Cardiac muscle cell (in vitro differentiated cells and primary cell): ENCODE measurements at regions not wholly inside any gene's neighbourhood (a gene's known extent, or its start where the extent isn't known, plus 50 kb on each side); places are given as distances from the start of the nearest gene placed in this dataset.
A peak's percentile ranks its signal among the peaks of the same experiment; 100 is the strongest.

ENCODE experiments used
- DNase-seq, 2 donors: peaks; one replicate each; pipeline versions ENCODE4 v3.0.0 to v3.0.0-alpha.2; 2010 to 2017; ENCODE audit warnings: low read depth in 1 of 2, low spot score in 1 of 2
- H3K27ac ChIP-seq: fragments of 200-600 bp; sonication (generic); 2 replicates; pipeline ENCODE4 v1.5.1; 2016
- H3K27me3 ChIP-seq: fragments of 200-600 bp; sonication (generic); 2 replicates; pipeline ENCODE4 v1.6.0; 2016; ENCODE audit warnings: control low read depth
- H3K36me3 ChIP-seq: fragments of 200-600 bp; sonication (generic); 2 replicates; pipeline ENCODE4 v1.5.1; 2016; ENCODE audit warnings: control low read depth
- H3K4me1 ChIP-seq: fragments of 200-600 bp; sonication (generic); 2 replicates; pipeline ENCODE4 v1.8.1; 2017; ENCODE audit warnings: low read depth, mild to moderate bottlenecking, mixed run types
- H3K4me3 ChIP-seq: fragments of 200-600 bp; sonication (generic); 2 replicates; pipeline ENCODE4 v1.5.1; 2016; ENCODE audit warnings: mild to moderate bottlenecking
- H3K9me3 ChIP-seq: fragments of 200-600 bp; sonication (generic); 2 replicates; pipeline ENCODE4 v1.5.1; 2017; ENCODE audit warnings: low read depth, mild to moderate bottlenecking, control low read depth
- TF ChIP-seq, protein P1 (sequence below): IDR thresholded peaks from 2 replicates; pipeline ENCODE4 v1.5.1; 2012; ENCODE audit warnings: low read depth, mild to moderate bottlenecking, low read length

GRCh38 chr10:76665029-76665428 lies 972.6 kb downstream of the KCNMA1 start:
- Histone ChIP-seq H3K4me1 (no peaks in the 10 kb centered on the region), H3K4me3 (no peak overlapping the region), H3K27ac (no peak overlapping the region), H3K27me3 (no peaks in the 10 kb centered on the region), H3K9me3 (no peaks in the 10 kb centered on the region), H3K36me3 (no peaks in the 10 kb centered on the region)
- no peak for DNase-seq
- TF ChIP-seq, protein P1, sequence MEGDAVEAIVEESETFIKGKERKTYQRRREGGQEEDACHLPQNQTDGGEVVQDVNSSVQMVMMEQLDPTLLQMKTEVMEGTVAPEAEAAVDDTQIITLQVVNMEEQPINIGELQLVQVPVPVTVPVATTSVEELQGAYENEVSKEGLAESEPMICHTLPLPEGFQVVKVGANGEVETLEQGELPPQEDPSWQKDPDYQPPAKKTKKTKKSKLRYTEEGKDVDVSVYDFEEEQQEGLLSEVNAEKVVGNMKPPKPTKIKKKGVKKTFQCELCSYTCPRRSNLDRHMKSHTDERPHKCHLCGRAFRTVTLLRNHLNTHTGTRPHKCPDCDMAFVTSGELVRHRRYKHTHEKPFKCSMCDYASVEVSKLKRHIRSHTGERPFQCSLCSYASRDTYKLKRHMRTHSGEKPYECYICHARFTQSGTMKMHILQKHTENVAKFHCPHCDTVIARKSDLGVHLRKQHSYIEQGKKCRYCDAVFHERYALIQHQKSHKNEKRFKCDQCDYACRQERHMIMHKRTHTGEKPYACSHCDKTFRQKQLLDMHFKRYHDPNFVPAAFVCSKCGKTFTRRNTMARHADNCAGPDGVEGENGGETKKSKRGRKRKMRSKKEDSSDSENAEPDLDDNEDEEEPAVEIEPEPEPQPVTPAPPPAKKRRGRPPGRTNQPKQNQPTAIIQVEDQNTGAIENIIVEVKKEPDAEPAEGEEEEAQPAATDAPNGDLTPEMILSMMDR: no peak

DNA sequence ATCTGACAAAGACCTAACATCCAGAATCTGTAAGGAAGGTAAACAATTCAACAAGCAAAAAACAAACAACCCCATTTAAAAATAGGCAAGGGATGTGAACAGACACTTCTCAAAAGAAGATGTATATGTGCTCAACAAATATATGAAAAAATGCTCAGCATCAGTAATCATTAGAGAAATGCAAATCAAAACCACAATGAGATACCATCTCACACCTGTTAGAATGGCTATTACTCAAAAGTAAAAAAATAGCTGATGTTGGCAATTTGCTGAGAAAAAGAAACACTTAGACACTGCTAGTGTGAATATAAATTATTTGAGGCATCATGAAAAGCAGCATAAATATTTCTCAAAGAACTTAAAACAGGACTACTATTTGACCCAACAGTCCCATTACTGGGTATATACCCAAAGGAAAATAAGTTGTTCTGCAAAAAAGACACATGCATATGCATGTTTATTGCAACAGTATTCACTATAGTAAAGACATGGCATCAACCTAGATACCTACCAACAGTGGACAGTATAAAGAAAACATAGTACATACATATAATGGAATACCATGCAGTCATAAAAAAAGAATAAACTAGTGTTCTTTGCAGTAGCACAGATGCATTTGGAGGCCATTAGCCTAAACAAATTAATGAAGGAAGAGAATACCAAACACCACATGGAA lies 980.1 kb downstream of the KCNMA1 start:
- Histone ChIP-seq H3K9me3 (no peaks in the 10 kb centered on the region), H3K27ac (no peak overlapping the region), H3K36me3 (no peaks in the 10 kb centered on the region), H3K27me3 (no peaks in the 10 kb centered on the region), H3K4me3 (no peak overlapping the region), H3K4me1 (no peaks in the 10 kb centered on the region)
- TF ChIP-seq, protein P1: no peak
- DNase-seq: no peak

DNA sequence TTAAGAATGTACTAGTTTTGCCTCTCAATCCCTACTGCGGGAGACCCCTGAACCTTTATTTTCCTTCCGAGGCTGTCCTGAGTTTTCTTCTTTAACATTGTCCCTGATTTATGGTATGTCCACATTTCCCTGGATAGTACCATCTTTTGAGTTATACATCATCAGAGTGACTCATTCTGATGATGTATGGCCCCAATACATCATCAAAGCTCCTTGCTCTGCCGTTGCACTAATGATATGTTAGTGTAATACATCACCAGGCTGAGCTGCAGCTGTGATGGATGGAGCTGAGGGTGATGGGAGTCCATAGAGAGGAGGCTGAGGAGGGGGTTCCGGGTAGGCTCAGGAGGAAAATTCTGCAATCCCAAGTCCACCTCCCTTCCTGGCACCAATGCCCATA lies 986.5 kb downstream of the KCNMA1 start:
- Histone ChIP-seq H3K36me3 (no peaks in the 10 kb centered on the region), H3K4me3 (no peak overlapping the region), H3K27ac (no peak overlapping the region), H3K9me3 (no peaks in the 10 kb centered on the region), H3K27me3 (no peaks in the 10 kb centered on the region), H3K4me1 (no peaks in the 10 kb centered on the region)
- TF ChIP-seq, protein P1: no peak
- no peak for DNase-seq

DNA sequence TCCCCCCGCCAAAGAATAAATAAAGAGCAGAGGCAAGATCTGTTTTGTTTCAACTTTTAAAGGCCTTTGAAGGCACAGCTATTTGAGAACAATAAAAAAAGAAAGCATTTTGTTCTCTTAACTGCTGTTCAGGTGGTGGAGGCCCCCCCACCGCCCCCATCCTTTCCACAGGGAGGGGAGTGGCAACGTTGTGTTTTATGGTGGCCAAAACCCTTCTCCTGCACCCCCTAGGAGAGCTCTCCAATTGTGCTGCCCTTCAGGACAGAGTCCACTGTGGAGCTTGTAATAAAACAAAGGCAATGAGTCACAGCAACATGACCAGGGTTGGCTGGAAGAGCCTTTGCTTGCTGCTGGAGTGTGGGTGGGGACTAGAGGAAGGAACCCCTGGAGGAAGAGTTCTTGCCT lies 987.9 kb downstream of the KCNMA1 start:
- H3K36me3 ChIP-seq: no peaks in the 10 kb centered on the region
- H3K27ac ChIP-seq: no peak overlapping the region
- no peaks in the 10 kb centered on the region for H3K4me1 ChIP-seq
- no peak overlapping the region for H3K4me3 ChIP-seq
- H3K9me3 ChIP-seq: no peaks in the 10 kb centered on the region
- peak in 1 of 2 donors; percentile 10 for DNase-seq
- no peaks in the 10 kb centered on the region for H3K27me3 ChIP-seq
- TF ChIP-seq, protein P1: no peak

- H3K27me3 ChIP-seq: no peaks in the 10 kb centered on the region
- H3K4me3 ChIP-seq: no peak overlapping the region
- H3K36me3 ChIP-seq: no peaks in the 10 kb centered on the region
- TF ChIP-seq, protein P1: no peak
- DNase-seq: no peak
- H3K4me1 ChIP-seq: no peaks in the 10 kb centered on the region
- no peaks in the 10 kb centered on the region for H3K9me3 ChIP-seq
- no peak overlapping the region for H3K27ac ChIP-seq
Measured at GRCh38 chr10:76649254-76649653, 988.4 kb downstream of the KCNMA1 start.
